GM18511 (cell line): ENCODE measurements at regions not wholly inside any gene's neighbourhood (a gene's known extent, or its start where the extent isn't known, plus 50 kb on each side); places are given as distances from the start of the nearest gene placed in this dataset.

Source experiments
- ATAC-seq: cut with Tn5 transposase; IDR thresholded peaks from one replicate; pipeline ENCODE4 v1.9.1; 2021; ENCODE audit warnings: mild to moderate bottlenecking, moderate library complexity; ENCODE audit not compliant: unreplicated experiment

GRCh38 chr16:59212492-59213024, 478.4 kb upstream of the GOT2 start:
- ATAC-seq = no peak

- ATAC-seq = no peak
Observed at GRCh38 chr16:59210955-59211541, 476.9 kb upstream of the GOT2 start.

GRCh38 chr16:59205403-59205802, 471.3 kb upstream of the GOT2 start:
- ATAC-seq = no peak

GRCh38 chr16:59204589-59204988, 470.5 kb upstream of the GOT2 start:
- ATAC-seq = no peak

GRCh38 chr16:59202233-59202862, 468.2 kb upstream of the GOT2 start:
- ATAC-seq = no peak

- no peak for ATAC-seq
Observed at GRCh38 chr16:59201821-59202220, 467.7 kb upstream of the GOT2 start.

- no peak for ATAC-seq
Observed at GRCh38 chr16:59201160-59201559, 467.0 kb upstream of the GOT2 start.

- no peak for ATAC-seq
Observed at GRCh38 chr16:59198487-59198886, 464.4 kb upstream of the GOT2 start.

- ATAC-seq = no peak
Observed at GRCh38 chr16:59195242-59195641, 461.1 kb upstream of the GOT2 start.

- ATAC-seq = no peak
Observed at GRCh38 chr16:59193637-59194036, 459.5 kb upstream of the GOT2 start.

- ATAC-seq = peak; percentile 91
Observed at GRCh38 chr16:59192551-59193199, 458.6 kb upstream of the GOT2 start.

- no peak for ATAC-seq
Observed at GRCh38 chr16:59190731-59191130, 456.6 kb upstream of the GOT2 start.

GRCh38 chr16:59188029-59188428, 453.9 kb upstream of the GOT2 start:
- ATAC-seq = no peak

- no peak for ATAC-seq
Observed at GRCh38 chr16:59181821-59182420, 447.8 kb upstream of the GOT2 start.

GRCh38 chr16:59180083-59180476, 446.0 kb upstream of the GOT2 start:
- ATAC-seq = no peak

GRCh38 chr16:59179446-59180082, 445.4 kb upstream of the GOT2 start:
- no peak for ATAC-seq

- no peak for ATAC-seq
Observed at GRCh38 chr16:59173408-59173831, 439.3 kb upstream of the GOT2 start.

- ATAC-seq = no peak
Observed at GRCh38 chr16:59170099-59170712, 436.1 kb upstream of the GOT2 start.

GRCh38 chr16:59169168-59169567, 435.1 kb upstream of the GOT2 start:
- ATAC-seq = no peak

GRCh38 chr16:59168461-59169114, 434.5 kb upstream of the GOT2 start:
- no peak for ATAC-seq
